ENCODE measurements at regions not wholly inside any gene's neighbourhood (a gene's known extent, or its start where the extent isn't known, plus 50 kb on each side); places are given as distances from the start of the nearest gene placed in this dataset.

DNA sequence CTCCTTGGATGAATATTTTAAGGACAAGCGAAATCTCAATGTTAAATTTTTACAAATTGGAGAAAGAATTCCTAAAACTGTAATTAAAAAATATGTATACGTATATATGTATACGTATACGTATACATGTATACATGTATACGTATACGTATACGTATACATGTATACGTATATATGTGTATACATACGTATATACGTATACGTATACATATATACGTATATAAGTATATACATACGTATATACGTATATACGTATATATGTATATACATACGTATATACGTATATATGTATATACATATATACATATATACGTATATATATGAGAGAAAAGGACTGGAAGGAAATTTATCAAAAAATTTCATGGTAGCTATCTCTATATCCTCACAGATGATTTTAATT, 110.2 kb upstream of the ACKR3 start:
- TF ChIP-seq CTCF (IDR thresholded peaks at IDR 0.05) (no peak), POLR2A (IDR thresholded peaks at IDR 0.05) (no peak), POLR2AphosphoS5 (IDR thresholded peaks at IDR 0.05) (no peak), EP300 (IDR thresholded peaks at IDR 0.05) (no peak)
